Body of pancreas (tissue), 4 donors: ENCODE measurements at regions not wholly inside any gene's neighbourhood (a gene's known extent, or its start where the extent isn't known, plus 50 kb on each side); places are given as distances from the start of the nearest gene placed in this dataset.
A peak's percentile ranks its signal among the peaks of the same experiment; 100 is the strongest.
"Not testable (repeated sequence)": the region's sequence is repeated elsewhere in the genome, so short reads cannot be mapped to it uniquely, and the experiment has no call there.

Experiments used
- ATAC-seq: fragments of 150-250 bp; one replicate; pipeline ENCODE4 v1.9.1; 2016
- DNase-seq, 4 donors: peaks; one replicate each; pipeline ENCODE4 v3.0.0-alpha.2; 2019
- H3K27ac ChIP-seq, 4 donors: fragments of 200-600 bp; sonication (generic); 1 replicate in 3 of 4; 2 replicates in 1 of 4; pipeline versions ENCODE4 v1.5.1 to v1.6.1; 2016 to 2019; ENCODE audit warnings: mild to moderate bottlenecking in 1 of 4, mixed read lengths in 1 of 4, moderate library complexity in 1 of 4
- H3K27me3 ChIP-seq, 2 donors: fragments of 200-600 bp; sonication (generic); one replicate each; pipeline ENCODE4 v1.6.0; 2016; ENCODE audit warnings: mild to moderate bottlenecking in 1 of 2
- H3K36me3 ChIP-seq, 2 donors: fragments of 200-600 bp; sonication (generic); replicated peaks in 1 of 2; 2 replicates each; pipeline ENCODE4 v1.5.1; 2016; ENCODE audit warnings: low read depth in 2 of 2; ENCODE audit not compliant: insufficient read depth in 1 of 2
- H3K4me1 ChIP-seq: fragments of 200-600 bp; sonication (generic); one replicate; pipeline ENCODE4 v1.6.0; 2016
- H3K4me3 ChIP-seq, 2 donors: fragments of 200-600 bp; sonication (generic); 1 replicate in 1 of 2; 2 replicates in 1 of 2; pipeline ENCODE4 v1.5.1; 2016 to 2019
- H3K9me3 ChIP-seq, 3 donors: fragments of 200-600 bp; sonication (generic); 1 replicate in 2 of 3; 2 replicates in 1 of 3; pipeline ENCODE4 v1.5.1; 2016
- POLR2A ChIP-seq, 3 donors: fragments of 450-650 bp; IDR thresholded peaks; one replicate each; pipeline ENCODE4 v1.6.1; 2016; ENCODE audit warnings: antibody characterized with exemption in 3 of 3, mild to moderate bottlenecking in 2 of 3
- WGBS, 2 donors: methylation state at CpG; one replicate each; pipeline ENCODE4 v1.1.5; 2017; 5-methylcytosine and 5-hydroxymethylcytosine counted together
- intact Hi-C: fragments of 100-400 bp; cut with DNase I; formaldehyde crosslinking; loops from one replicate; pipeline ENCODE4 v1.15.1; 2023
- TF ChIP-seq, protein P1 (sequence below), 7 experiments: fragments of 450-650 bp in 4 of 7; fragments of 200-600 bp in 3 of 7; sonication (generic) in 3 of 7; IDR thresholded peaks; one replicate each; pipeline ENCODE4 v1.5.1; 2016 to 2019; ENCODE audit warnings: antibody characterized with exemption in 7 of 7

DNA sequence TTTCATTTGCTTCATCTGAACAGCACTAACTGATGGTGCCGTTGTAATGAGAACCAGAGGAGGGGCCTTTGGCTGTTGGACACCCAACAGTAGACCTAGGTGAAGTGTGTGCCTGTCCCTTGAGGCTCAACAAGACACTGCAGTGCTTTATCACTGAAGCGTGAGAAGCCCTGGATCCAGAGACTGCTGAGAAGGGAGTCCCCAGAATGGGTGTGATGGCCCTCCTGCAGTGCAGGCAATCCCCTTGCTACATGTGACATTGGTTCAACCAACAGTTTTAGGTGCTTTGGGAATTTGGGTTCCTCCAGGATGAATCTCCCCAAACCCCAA lies 125.6 kb downstream of the BRD1 start:
- WGBS, 2 donors, result 86 to 100% methylated on average over 1 to 2 of the region's 2 CpGs
- Histone ChIP-seq H3K27ac (no peak overlapping the region), H3K4me3 (no peak overlapping the region), H3K9me3 (peaks cover 0 to 10% (median 0%) of the 10 kb centered on the region in 3 donors), H3K27me3 (peaks cover 0 to 13% of the 10 kb centered on the region in 2 donors), H3K36me3 (no peaks in the 10 kb centered on the region), H3K4me1 (no peaks in the 10 kb centered on the region)
- DNase-seq, result no peak
- intact Hi-C loops, result no loop called here
- TF ChIP-seq, protein P1, sequence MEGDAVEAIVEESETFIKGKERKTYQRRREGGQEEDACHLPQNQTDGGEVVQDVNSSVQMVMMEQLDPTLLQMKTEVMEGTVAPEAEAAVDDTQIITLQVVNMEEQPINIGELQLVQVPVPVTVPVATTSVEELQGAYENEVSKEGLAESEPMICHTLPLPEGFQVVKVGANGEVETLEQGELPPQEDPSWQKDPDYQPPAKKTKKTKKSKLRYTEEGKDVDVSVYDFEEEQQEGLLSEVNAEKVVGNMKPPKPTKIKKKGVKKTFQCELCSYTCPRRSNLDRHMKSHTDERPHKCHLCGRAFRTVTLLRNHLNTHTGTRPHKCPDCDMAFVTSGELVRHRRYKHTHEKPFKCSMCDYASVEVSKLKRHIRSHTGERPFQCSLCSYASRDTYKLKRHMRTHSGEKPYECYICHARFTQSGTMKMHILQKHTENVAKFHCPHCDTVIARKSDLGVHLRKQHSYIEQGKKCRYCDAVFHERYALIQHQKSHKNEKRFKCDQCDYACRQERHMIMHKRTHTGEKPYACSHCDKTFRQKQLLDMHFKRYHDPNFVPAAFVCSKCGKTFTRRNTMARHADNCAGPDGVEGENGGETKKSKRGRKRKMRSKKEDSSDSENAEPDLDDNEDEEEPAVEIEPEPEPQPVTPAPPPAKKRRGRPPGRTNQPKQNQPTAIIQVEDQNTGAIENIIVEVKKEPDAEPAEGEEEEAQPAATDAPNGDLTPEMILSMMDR (IDR thresholded peaks at IDR 0.05), result peak in 1 of 7 experiments; percentile 3
- no peak for TF ChIP-seq POLR2A (IDR thresholded peaks at IDR 0.05)
- ATAC-seq, result no peak

DNA sequence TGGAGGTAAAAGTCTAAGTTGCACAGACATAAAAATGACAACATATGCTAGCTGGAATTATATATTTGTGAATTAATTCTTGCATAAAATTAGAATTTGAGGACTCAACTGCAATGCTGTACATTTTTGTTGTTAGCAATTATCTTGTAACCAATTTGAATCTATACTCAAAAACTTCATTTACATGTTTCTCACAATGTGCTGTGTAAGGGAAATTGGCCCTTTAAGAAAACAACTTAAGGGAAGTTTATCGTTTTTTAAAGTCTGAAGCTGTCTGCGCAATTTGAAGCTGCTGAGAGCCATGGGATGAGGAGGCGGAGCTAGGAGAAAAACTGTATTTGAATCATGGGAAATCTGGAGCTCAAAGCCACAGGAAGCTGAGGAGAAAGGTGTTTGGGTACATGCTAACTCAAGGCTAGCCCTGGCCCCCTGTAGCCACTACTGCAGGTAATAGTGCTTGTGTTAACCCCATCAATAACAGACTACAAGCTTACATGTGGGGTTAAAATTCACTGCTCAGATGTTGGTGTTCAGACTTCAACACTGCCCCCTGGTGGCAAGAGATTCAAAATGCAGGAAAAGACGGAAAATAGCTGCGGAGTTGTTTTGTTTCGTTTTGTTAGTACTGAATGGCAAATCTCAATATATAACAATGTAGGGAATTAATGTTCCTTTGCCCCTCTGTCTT lies 126.1 kb downstream of the BRD1 start:
- TF ChIP-seq POLR2A (IDR thresholded peaks at IDR 0.05), result no peak
- TF ChIP-seq, protein P1 (IDR thresholded peaks at IDR 0.05), result peak in 4 of 7 experiments; percentile 9 to 20 (median 16)
- H3K9me3 ChIP-seq, result peaks cover 0 to 10% (median 0%) of the 10 kb centered on the region in 3 donors
- H3K27me3 ChIP-seq, result peaks cover 0 to 13% of the 10 kb centered on the region in 2 donors
- H3K4me3 ChIP-seq, result no peak overlapping the region
- ATAC-seq (no peak), DNase-seq (no peak)
- 58 to 69% methylated on average over 6 of the region's 6 CpGs for WGBS, 2 donors
- H3K27ac ChIP-seq, result no peak overlapping the region
- H3K36me3 ChIP-seq, result no peaks in the 10 kb centered on the region
- intact Hi-C loops, result no loop called here
- H3K4me1 ChIP-seq, result no peaks in the 10 kb centered on the region

DNA sequence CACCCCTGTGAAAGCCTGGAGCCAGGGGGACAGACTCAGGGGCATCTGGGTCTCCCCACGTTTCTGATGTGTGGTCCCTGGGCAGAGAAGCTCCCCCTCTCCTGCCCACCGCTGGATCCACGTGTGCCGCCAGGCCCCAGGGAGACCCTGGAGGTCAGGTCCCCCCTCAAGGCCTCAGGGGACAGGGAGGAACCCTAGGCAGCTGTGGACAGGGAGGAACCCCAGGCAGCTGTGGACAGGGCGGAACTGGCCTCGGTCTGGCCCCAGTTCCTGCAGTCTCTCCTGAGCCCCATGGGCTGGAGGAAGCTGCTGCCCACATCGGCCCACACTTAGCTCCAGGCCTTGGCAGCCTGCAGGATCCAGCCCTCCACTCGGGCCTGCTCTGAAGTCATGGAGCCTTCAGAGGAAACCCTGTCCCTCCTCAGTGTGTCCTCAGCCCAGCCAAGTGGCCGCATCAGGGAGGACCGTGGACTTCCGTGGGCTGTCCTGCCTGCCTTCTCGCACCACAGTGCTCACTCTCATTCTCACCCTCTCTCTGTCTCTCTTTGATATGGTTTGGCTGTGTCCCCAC lies 127.7 kb downstream of the BRD1 start:
- WGBS, 2 donors, result 62 to 73% methylated on average over 7 to 12 of the region's 12 CpGs
- H3K27ac ChIP-seq, result no peak overlapping the region
- no peaks in the 10 kb centered on the region for H3K4me1 ChIP-seq
- peaks cover 0 to 13% of the 10 kb centered on the region in 2 donors for H3K27me3 ChIP-seq
- no peak overlapping the region for H3K4me3 ChIP-seq
- TF ChIP-seq POLR2A (IDR thresholded peaks at IDR 0.05), result no peak
- TF ChIP-seq, protein P1 (IDR thresholded peaks at IDR 0.05), result no peak
- H3K36me3 ChIP-seq, result no peaks in the 10 kb centered on the region
- no peak for ATAC-seq
- intact Hi-C loops, result no loop called here
- peaks cover 0 to 10% (median 0%) of the 10 kb centered on the region in 3 donors for H3K9me3 ChIP-seq
- DNase-seq, result no peak

DNA sequence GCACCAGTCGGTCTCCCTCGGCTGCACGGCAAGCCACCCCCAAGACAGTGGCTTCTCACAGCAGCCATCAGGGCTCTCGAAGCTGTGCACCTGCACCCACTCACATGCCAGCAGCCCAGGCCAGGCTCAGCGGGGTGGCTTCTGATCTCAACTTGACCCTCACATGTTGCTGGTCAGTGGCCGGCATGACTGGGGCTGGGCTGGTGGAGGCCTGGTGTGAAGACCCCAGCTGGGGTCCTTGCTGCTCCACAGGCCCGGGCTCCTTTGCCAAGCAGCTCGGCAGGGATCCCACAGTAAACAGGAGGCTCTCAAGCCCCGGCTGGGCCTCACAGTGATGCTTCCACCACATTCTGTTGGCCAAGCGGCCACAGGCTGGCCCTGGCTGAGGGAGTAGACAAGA lies 128.2 kb downstream of the BRD1 start:
- WGBS, 2 donors, result 43 to 54% methylated on average over 3 to 10 of the region's 10 CpGs
- intact Hi-C loops, result no loop called here
- no peak overlapping the region for H3K27ac ChIP-seq
- TF ChIP-seq, protein P1 (IDR thresholded peaks at IDR 0.05), result no peak
- TF ChIP-seq POLR2A (IDR thresholded peaks at IDR 0.05), result no peak
- H3K36me3 ChIP-seq, result no peaks in the 10 kb centered on the region
- peaks cover 0 to 13% of the 10 kb centered on the region in 2 donors for H3K27me3 ChIP-seq
- no peak for ATAC-seq
- no peak for DNase-seq
- H3K4me1 ChIP-seq, result no peaks in the 10 kb centered on the region
- no peak overlapping the region for H3K4me3 ChIP-seq
- peaks cover 0 to 10% (median 0%) of the 10 kb centered on the region in 3 donors for H3K9me3 ChIP-seq

DNA sequence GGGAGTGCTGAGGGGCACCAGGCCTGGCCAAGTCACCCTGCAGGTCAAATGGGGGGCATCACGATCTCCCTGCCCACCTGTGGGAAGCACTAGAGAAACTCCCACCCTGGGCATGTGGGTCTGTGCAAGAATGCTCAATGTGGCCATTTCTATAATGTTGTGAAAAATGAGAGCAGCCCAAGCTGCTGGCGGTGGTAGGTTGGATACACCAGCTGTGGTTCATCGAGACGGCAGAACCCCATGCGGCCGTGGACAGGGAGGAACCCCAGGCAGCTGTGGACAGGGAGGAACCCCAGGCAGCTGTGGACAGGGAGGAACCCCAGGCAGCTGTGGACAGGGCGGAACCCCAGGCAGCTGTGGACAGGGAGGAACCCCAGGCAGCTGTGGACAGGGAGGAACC lies 129.1 kb downstream of the BRD1 start:
- DNase-seq, H3K36me3 ChIP-seq, ATAC-seq, H3K4me1 ChIP-seq, H3K27ac ChIP-seq, H3K4me3 ChIP-seq, intact Hi-C loops: not testable (repeated sequence)
- Histone ChIP-seq H3K9me3 (peaks cover 0 to 10% (median 0%) of the 10 kb centered on the region in 3 donors), H3K27me3 (peaks cover 0 to 13% of the 10 kb centered on the region in 2 donors)
- WGBS, 2 donors, result 70 to 73% methylated on average over 7 of the region's 7 CpGs
